Activated CD8-positive, alpha-beta memory T cell treated with anti-CD3 and anti-CD28 coated beads for 36 hours (primary cell): ENCODE measurements at regions not wholly inside any gene's neighbourhood (a gene's known extent, or its start where the extent isn't known, plus 50 kb on each side); places are given as distances from the start of the nearest gene placed in this dataset.

ENCODE experiments used
- CTCF ChIA-PET: fragments of 350-600 bp; sonication (Branson Sonifier 250); formaldehyde crosslinking; loops from one replicate; lab custom pipeline; 2021; ENCODE audit warnings: antibody characterized with exemption; lab: Charles Lee
- POLR2A ChIA-PET: fragments of 350-600 bp; sonication (Branson Sonifier 250); formaldehyde crosslinking; loops from one replicate; lab custom pipeline; 2021; ENCODE audit warnings: antibody characterized with exemption; lab: Charles Lee

GRCh38 chr20:53846640-53847039 lies 223.8 kb downstream of the BCAS1 start:
- POLR2A ChIA-PET: interaction anchor here (0.6 to 0.7 kb wide), 2 partner anchors 39 to 48 kb away, joined by 3 to 4 read pairs; no protein-coding TSS in a partner anchor

GRCh38 chr20:53845980-53846379 lies 224.4 kb downstream of the BCAS1 start:
- ChIA-PET CTCF (interaction anchor here (1.2 to 1.3 kb wide), 2 partner anchors 26 to 69 kb away, joined by 4 read pairs; no protein-coding TSS in a partner anchor), POLR2A (interaction anchor here (0.6 kb wide), 2 partner anchors 14 to 49 kb away, joined by 3 read pairs; no protein-coding TSS in a partner anchor)

More at GRCh38 chr20:53846640-53847039, 223.8 kb downstream of the BCAS1 start:
- CTCF ChIA-PET: no interaction called here

GRCh38 chr20:53844259-53844658 lies 226.1 kb downstream of the BCAS1 start:
- CTCF ChIA-PET: no interaction called here
- POLR2A ChIA-PET: no interaction called here

DNA sequence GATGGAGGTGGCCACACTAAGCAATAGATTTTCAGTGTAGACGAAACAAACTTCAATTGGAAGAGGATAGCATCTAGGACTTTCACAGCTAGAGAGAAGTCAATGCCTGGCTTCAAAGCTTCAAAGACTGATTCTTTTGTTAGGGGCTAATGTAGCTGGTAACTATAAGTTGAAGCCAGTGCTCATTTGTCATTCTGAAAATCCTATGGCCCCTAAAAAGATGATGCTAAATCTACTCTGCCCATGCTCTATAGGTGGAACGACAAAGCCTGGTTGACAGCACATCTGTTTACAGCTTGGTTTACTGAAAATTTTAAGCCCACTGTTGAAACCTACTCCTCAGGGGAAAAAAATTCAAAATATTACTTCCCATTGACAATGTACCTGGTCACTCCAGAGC lies 226.7 kb downstream of the BCAS1 start:
- ChIA-PET POLR2A (interaction anchor here (0.6 kb wide), 1 partner anchor 73 kb away, joined by 5 read pairs; no protein-coding TSS in a partner anchor), CTCF (interaction anchor here (0.6 kb wide), 1 partner anchor 30 kb away, joined by 3 read pairs; no protein-coding TSS in a partner anchor)

GRCh38 chr20:53842301-53843099 lies 227.9 kb downstream of the BCAS1 start:
- ChIA-PET POLR2A (interaction anchor here (0.6 to 1.0 kb wide), 3 partner anchors 21 to 28 kb away, joined by 3 to 10 read pairs (median 5); no protein-coding TSS in a partner anchor), CTCF (interaction anchor here (0.8 kb wide), 1 partner anchor 18 kb away, joined by 3 read pairs; no protein-coding TSS in a partner anchor)

- POLR2A ChIA-PET: no interaction called here
- CTCF ChIA-PET: no interaction called here
These were observed 228.7 kb downstream of the BCAS1 start for GRCh38 chr20:53841741-53842140.

DNA sequence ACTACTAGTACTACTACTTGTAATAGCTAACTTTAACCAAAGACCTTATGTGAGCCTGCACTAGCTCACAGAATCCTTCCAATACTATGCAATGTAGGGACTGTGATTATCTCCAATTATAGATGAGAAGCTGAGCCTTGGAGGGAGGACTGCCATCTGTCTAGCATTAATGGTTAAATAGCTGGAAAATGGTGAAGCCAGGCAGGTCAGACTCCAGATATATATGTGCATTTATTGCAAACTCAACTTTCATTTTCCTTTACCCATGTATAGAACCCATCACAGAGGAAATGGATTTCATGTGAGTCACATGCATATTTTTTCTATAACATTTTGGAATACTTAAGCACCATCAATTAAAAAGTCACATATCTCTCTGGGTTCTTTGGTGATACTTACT lies 229.9 kb downstream of the BCAS1 start:
- CTCF ChIA-PET: interaction anchor here (0.9 kb wide), 1 partner anchor 85 kb away, joined by 3 read pairs; no protein-coding TSS in a partner anchor
- POLR2A ChIA-PET: interaction anchor here (0.6 kb wide), 1 partner anchor 12 kb away, joined by 4 read pairs; no protein-coding TSS in a partner anchor

- ChIA-PET CTCF (interaction anchor here (0.9 kb wide), 1 partner anchor 84 kb away, joined by 3 read pairs; no protein-coding TSS in a partner anchor), POLR2A (interaction anchor here (0.6 kb wide), 1 partner anchor 12 kb away, joined by 4 read pairs; no protein-coding TSS in a partner anchor)
These were observed 230.8 kb downstream of the BCAS1 start for GRCh38 chr20:53839423-53840176.

- CTCF ChIA-PET: no interaction called here
- POLR2A ChIA-PET: no interaction called here
These were observed 232.0 kb downstream of the BCAS1 start for GRCh38 chr20:53838311-53838868.

- CTCF ChIA-PET: no interaction called here
- POLR2A ChIA-PET: no interaction called here
These were observed 233.1 kb downstream of the BCAS1 start for GRCh38 chr20:53837126-53837826.

GRCh38 chr20:53834749-53835148 lies 235.6 kb downstream of the BCAS1 start:
- CTCF ChIA-PET: no interaction called here
- POLR2A ChIA-PET: no interaction called here

GRCh38 chr20:53834062-53834442 lies 236.3 kb downstream of the BCAS1 start:
- POLR2A ChIA-PET: no interaction called here
- CTCF ChIA-PET: no interaction called here

GRCh38 chr20:53833333-53834061 lies 236.9 kb downstream of the BCAS1 start:
- ChIA-PET POLR2A (no interaction called here), CTCF (no interaction called here)

- ChIA-PET CTCF (no interaction called here), POLR2A (no interaction called here)
These were observed 237.9 kb downstream of the BCAS1 start for GRCh38 chr20:53832499-53832898.

- ChIA-PET CTCF (interaction anchor here (0.6 kb wide), 1 partner anchor 11 kb away, joined by 3 read pairs; no protein-coding TSS in a partner anchor), POLR2A (no interaction called here)
These were observed 238.2 kb upstream of the ZNF217 start for GRCh38 chr20:53831812-53832211.

DNA sequence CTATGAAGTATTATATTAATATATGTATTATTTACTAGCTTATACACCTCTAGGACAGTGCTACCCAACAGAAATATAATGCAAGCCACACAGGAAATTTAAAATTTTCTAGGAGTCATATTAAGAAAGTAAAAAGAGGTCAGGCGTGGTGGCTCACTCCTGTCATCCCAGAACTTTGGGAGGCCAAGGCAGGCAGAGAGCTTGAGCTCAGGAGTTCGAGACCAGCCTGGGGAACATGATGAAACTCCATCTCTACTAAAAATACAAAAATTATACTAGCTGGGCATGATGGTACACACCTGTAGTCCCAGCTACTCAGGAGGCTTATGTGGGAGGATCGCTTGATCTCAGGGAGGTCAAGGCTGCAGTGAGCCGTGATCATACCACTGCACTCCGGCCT lies 237.6 kb upstream of the ZNF217 start:
- ChIA-PET CTCF (interaction anchor here (0.6 to 0.8 kb wide), 3 partner anchors 10 to 1476 kb away, joined by 3 to 4 read pairs (median 3); no protein-coding TSS in a partner anchor), POLR2A (interaction anchor here (0.6 kb wide), 1 partner anchor 78 kb away, joined by 3 read pairs; no protein-coding TSS in a partner anchor)

DNA sequence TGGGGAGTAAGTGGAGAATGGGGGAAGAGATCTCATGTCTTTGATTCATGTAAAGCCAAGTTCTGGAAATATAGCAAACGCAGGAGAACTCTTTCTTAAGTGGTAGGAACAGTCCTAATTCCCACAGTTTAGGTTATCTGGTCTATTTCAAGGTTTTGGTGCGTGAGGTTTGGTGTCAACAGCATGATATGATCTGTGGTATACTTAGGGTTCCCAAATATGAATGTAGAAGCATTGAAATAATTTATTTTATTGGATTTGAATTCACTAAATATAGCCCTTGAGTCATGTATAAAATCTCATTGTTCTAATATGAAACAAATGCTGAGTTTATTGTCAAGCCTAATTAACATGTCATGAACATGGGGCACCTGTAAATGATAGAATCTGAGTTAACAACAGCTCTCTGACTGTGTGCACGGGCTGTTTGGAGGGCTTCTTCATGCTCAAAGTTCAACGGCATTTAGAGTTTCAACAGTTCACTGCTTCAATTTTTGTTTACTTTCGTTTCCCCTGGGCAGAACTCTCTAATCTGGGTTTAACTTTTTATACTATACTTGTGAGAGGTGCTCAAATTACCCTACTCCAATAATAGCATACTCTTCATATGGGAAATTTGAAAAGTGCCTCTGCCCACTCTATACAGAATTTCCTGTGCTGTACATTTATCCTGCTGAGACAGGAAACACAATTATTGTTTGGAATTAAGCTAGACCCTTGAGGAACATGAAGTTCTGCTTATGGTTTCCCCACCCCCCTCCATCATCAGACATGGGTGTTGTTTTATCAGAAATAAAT lies 236.3 kb upstream of the ZNF217 start:
- POLR2A ChIA-PET: interaction anchor here (0.7 kb wide), 1 partner anchor 85 kb away, joined by 3 read pairs; no protein-coding TSS in a partner anchor
- CTCF ChIA-PET: interaction anchor here (0.7 kb wide), 1 partner anchor 515 kb away, joined by 3 read pairs; no protein-coding TSS in a partner anchor
